ENCODE measurements at regions not wholly inside any gene's neighbourhood (a gene's known extent, or its start where the extent isn't known, plus 50 kb on each side); places are given as distances from the start of the nearest gene placed in this dataset.

- no peak overlapping the region for H3K9ac ChIP-seq (replicated peaks; ENCODE audit: extremely low read depth, insufficient read depth, low read length)
- DNase-seq (ENCODE audit: low read depth, low spot score) (no peak), FAIRE-seq (no peak)
- no peaks in the 10 kb centered on the region for H3K27me3 ChIP-seq (ENCODE audit: control insufficient read depth in 2 of 2, insufficient read depth in 2 of 2, low read length in 2 of 2)
- H2AFZ ChIP-seq (ENCODE audit: low read depth, low read length), result no peak overlapping the region
- dilution Hi-C loops (cut with MboI; ENCODE audit: extremely low pct_ligation_motif_present, low sequenced_read_pairs) (no loop called here), intact Hi-C loops (cut with micrococcal nuclease) (no loop called here)
- ChIA-PET CTCF (no interaction called here), POLR2A (no interaction called here)
- no peaks in the 10 kb centered on the region for H3K36me3 ChIP-seq (ENCODE audit: control insufficient read depth in 2 of 2, extremely low read depth in 1 of 2, insufficient read depth in 2 of 2, low read length in 2 of 2)
- BruUV-seq (replicated peaks), result no TSS peak
- H4K20me1 ChIP-seq (replicated peaks; ENCODE audit: control insufficient read depth, extremely low read depth, insufficient read depth, low read length), result no peaks in the 10 kb centered on the region
- no peak overlapping the region for H3K4me2 ChIP-seq (ENCODE audit: insufficient read depth, low read length)
- no peak overlapping the region for H3K4me3 ChIP-seq (replicated peaks in 1 of 3; ENCODE audit: insufficient read depth in 1 of 3, low read depth in 1 of 3, low read length in 3 of 3)
- no peaks in the 10 kb centered on the region for H3K9me3 ChIP-seq (replicated peaks; ENCODE audit: control insufficient read depth, insufficient read depth, low read length)
- H3K79me2 ChIP-seq (ENCODE audit: control insufficient read depth, insufficient read depth, low read length), result no peaks in the 10 kb centered on the region
- H3K27ac ChIP-seq (ENCODE audit: insufficient read depth, low read depth, low read length), result no peak overlapping the region
- H3K9me1 ChIP-seq (replicated peaks; ENCODE audit: control insufficient read depth, extremely low read depth, insufficient read depth, low read length), result no peaks in the 10 kb centered on the region
- H3K4me1 ChIP-seq (ENCODE audit: control insufficient read depth, extremely low read depth, insufficient read depth, low read length), result no peaks in the 10 kb centered on the region
- TF ChIP-seq MYC (IDR thresholded peaks at IDR 0.05; ENCODE audit: low read depth, low read length), result no peak
- no peak for TF ChIP-seq CTCF (IDR thresholded peaks at IDR 0.05; ENCODE audit: extremely low read depth in 1 of 2, insufficient read depth in 1 of 2, low read depth in 1 of 2, low read length in 2 of 2)
- TF ChIP-seq MAX (IDR thresholded peaks at IDR 0.05; ENCODE audit: insufficient read depth, insufficient read length), result no peak
- no peak for TF ChIP-seq GATA2 (IDR thresholded peaks at IDR 0.05; ENCODE audit: insufficient read depth, insufficient read length, low read depth, low read length)
- TF ChIP-seq POLR2AphosphoS5 (IDR thresholded peaks at IDR 0.05; ENCODE audit: insufficient read depth, low read depth, low read length), result no peak
- no peak for TF ChIP-seq POLR2A (IDR thresholded peaks at IDR 0.05; ENCODE audit: low read depth, low read length)
- TF ChIP-seq EZH2 (IDR thresholded peaks at IDR 0.05; ENCODE audit: borderline replicate concordance, low read depth, low read length, severe bottlenecking), result no peak
- no peak for TF ChIP-seq FOS (IDR thresholded peaks at IDR 0.05; ENCODE audit: borderline replicate concordance, insufficient read depth, low read length)
- TF ChIP-seq JUN (IDR thresholded peaks at IDR 0.05; ENCODE audit: borderline replicate concordance, insufficient read depth, insufficient read length, low read depth), result no peak
Observed at GRCh38 chr10:9762966-9763656, 1254.6 kb upstream of the CELF2 start.

Data from endothelial cell of umbilical vein (primary cell).